Muscle of arm (tissue), 1 donor: ENCODE measurements at regions not wholly inside any gene's neighbourhood (a gene's known extent, or its start where the extent isn't known, plus 50 kb on each side); places are given as distances from the start of the nearest gene placed in this dataset.
"Not testable (repeated sequence)": the region's sequence is repeated elsewhere in the genome, so short reads cannot be mapped to it uniquely, and the experiment has no call there.

Experiments
- DNase-seq: peaks from one replicate; pipeline ENCODE4 v3.0.0-alpha.2; 2013

- no peak for DNase-seq
These were observed 213.9 kb downstream of the PRDM9 start for GRCh38 chr5:23721336-23721735.

GRCh38 chr5:23727271-23727670 is 219.9 kb downstream of the PRDM9 start:
- no peak for DNase-seq

DNA sequence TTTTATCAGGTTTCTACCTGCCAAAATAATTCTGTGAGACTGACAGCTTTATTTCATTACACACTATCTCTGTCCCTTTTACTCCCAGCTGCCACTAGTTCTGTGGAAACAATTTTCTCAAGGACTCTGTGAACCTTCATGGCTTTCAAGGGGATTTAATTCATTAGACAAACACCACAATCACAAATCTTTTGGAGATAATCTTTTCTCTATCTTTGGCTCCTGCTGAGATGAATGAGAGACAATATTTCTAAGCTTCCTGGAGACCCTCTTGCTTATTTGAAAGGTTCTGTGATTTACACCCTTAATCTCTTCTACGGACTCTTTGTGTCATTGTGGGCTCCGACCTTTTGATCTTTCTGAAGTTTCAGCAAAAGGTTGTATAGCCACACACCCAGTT is 222.6 kb downstream of the PRDM9 start:
- no peak for DNase-seq

DNA sequence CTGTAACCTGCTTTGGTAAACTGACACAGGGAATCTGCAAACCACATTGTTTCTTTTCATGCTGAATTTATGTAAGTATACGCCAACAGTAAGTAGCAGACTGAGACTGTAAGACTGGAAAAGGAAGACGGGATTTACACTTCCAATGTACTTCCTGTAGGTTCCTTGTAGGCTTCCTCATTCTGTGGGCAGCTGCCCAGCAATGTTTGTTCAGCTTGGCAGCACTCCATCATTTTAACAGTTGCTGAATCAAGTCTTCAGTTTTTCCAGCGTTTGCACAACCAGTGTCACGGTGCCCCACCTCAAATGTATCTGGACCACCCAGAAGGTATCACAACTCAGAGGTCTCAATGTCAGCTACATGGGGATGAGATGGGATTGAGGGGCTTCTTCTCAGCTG is 232.6 kb downstream of the PRDM9 start:
- DNase-seq = no peak

DNA sequence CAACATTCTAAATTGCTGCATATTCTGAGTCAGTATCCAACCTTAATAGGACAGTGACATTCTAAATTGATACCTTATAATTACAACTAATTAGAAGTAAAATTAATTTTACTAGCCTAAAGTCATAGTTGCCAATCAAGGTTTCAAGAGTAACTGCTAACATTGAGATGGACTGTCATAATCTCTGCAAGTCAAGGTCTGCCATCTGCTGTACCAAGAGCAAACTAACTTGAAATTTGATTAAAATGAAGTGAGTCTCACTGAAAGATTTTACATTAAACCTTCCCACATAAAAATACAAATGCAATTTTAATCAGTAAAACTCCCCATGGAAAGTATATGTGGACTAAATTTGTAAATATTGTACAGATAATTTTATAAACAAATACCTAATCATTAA is 235.3 kb downstream of the PRDM9 start:
- no peak for DNase-seq

DNA sequence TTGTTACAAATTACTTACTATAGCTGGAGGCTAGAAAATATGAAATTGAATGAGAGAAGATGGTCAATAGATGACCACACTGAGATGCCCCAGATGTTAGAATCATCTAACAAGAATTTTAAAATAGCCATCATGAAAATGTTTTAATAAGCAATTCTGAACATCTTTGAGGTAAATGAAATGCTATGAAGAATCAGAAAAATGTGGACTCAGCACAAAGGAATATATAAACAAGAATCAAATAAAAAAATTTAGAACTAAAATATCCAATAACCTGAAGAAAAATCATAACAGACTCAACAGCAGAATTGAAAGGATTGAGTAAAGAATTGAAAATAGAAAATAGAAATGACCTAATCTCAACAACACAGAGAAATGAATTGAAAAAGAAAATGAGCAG is 248.5 kb downstream of the PRDM9 start:
- DNase-seq = no peak

- no peak for DNase-seq
These were observed 249.4 kb downstream of the PRDM9 start for GRCh38 chr5:23756779-23757178.

DNA sequence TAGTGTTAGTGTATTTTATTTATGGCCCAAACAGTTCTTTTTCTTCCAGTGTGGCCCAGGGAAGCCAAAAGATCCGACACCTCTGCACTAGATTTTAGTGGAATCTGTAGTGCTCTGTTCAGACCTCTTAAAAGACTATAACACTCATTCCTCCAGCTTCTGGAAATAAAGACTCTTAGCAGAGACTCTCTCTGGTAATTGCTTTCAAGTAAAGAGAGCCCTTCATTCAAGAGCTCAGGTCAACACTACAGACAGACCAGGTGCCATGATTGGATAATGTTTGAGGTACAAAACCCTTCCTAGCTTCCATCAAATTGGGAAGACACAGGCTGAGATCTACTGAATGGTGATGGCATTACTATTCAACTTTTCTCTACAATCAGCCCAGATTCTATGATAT is 255.8 kb downstream of the PRDM9 start:
- DNase-seq = no peak

- no peak for DNase-seq
These were observed 269.3 kb downstream of the PRDM9 start for GRCh38 chr5:23776684-23777083.

GRCh38 chr5:23800307-23800706 is 292.9 kb downstream of the PRDM9 start:
- DNase-seq = not testable (repeated sequence)

GRCh38 chr5:23820765-23821471 is 313.5 kb downstream of the PRDM9 start:
- DNase-seq = peak; percentile 5

DNA sequence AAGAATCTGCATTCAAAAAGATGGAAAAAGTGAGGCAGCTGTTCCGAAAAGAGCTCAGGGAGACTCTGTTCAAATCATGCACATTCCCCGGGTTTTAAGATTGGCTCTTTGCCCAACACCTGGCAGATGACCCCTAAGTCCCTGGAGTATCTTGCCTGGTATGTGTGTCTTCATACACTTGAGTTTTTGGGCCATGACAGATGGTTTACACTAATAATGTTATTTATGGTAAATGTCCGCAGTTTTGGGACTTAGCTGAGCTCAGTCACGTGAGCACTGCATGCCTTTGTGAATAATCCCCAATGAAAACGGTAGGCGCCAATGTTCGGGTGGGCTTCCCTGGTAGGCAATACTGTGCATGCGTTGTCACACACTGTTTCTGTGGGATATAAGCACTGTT is 316.1 kb downstream of the PRDM9 start:
- no peak for DNase-seq

- DNase-seq = no peak
These were observed 317.8 kb downstream of the PRDM9 start for GRCh38 chr5:23825196-23825595.

DNA sequence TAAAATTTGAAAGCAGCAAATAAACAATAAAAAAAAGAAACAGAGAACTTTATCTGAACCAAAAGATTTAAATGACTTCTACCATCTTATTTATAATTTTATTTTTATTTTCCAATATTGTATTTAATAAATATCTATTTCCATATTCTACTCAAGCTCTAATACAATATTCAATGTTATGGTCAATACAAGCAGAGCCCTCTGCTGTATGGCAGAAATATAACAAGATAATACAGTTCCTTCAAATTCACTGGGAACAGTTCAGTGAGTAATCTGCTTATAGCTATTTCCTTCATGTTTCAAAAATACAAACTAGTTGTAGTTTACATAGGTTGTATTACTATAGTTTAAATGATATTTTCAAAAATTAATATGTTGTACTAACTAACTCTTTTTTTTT is 332.7 kb downstream of the PRDM9 start:
- no peak for DNase-seq

- DNase-seq = no peak
These were observed 357.4 kb downstream of the PRDM9 start for GRCh38 chr5:23864786-23865185.

- DNase-seq = no peak
These were observed 370.4 kb downstream of the PRDM9 start for GRCh38 chr5:23877847-23878246.

GRCh38 chr5:23884405-23885031 is 377.1 kb downstream of the PRDM9 start:
- DNase-seq = no peak

DNA sequence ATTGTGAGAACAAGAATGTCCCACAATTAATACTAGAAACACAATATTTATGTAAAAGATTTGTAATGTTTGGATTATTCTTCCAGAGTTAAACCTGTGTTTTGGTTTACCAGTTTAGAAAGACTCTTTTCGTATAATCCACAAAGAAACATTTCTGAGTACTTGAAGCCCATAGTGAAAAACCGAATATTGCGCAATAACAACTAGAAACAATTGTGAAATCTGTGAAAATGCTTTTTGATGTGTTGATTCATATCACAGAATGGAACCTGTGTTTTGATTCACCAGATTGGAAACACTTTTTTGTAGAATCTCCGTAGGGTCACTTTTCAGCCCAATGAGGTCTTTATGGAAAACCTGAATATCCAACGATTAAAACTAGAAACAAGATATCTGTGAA is 386.2 kb downstream of the PRDM9 start:
- no peak for DNase-seq

GRCh38 chr5:23895614-23896013 is 388.2 kb downstream of the PRDM9 start:
- no peak for DNase-seq

DNA sequence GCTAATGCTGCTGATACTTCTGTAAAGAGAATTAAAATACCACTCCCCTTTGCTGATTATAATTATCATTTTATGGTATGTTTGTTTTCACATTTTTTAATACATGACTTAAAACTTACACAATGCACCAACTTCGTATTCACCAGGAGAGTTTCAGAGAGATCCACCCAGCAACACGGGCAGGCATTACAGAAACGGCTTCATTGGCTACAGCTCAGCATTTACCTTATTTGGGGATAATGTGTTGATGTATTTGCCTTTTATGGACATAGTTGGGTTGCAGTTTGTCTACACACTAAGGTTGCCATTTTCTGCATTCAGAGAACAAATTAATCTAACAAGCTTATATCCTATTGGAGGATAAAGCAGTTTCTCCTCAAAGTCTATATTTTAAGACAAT is 423.6 kb downstream of the PRDM9 start:
- DNase-seq = no peak

GRCh38 chr5:23951261-23951928 is 444.0 kb downstream of the PRDM9 start:
- not testable (repeated sequence) for DNase-seq

DNA sequence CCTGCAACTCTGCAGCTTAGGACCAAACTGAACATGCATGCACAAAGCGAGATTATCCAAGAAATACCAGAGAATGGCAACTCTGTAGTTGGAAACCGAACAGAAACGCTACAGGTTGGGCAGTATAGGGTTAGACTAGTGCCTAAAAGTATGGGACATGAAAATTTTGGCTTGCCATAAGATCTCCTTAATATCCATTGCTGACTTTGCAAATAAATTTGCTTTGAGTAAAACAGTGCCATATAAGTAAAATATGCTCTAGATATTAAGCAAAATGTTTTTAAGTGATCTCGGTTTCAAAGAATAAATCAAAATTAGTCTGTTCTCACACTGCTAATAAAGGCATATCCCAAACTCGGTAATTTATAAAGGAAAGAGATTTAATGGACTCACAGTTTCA is 456.0 kb downstream of the PRDM9 start:
- DNase-seq = no peak

DNA sequence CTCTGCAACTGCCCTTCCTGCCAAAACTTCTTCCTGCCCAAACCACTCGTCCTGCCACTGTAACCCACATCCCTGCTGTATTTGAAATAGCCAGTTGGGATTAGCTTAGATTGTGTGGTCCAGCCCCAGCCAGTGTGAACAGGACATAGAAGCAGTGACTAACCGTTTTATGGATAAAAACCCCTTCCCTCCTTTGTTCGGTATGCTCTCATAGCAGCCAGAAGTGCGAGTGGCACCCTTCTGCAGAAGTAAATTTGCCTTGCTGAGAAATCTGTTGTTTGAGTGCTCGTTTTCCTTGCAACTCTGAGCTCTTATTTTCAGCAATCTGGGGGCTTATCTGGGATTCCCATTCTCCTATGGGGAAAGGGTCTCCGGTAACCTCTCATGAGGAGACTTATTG is 470.0 kb downstream of the PRDM9 start:
- DNase-seq = no peak
